OCI-LY1 (cell line): ENCODE measurements at regions not wholly inside any gene's neighbourhood (a gene's known extent, or its start where the extent isn't known, plus 50 kb on each side); places are given as distances from the start of the nearest gene placed in this dataset.

Experiments
- CTCF ChIP-seq: fragments of 200-600 bp; sonication (generic), shearing (Covaris generic); IDR thresholded peaks from 2 replicates; pipeline ENCODE4 v1.5.1; 2017; ENCODE audit warnings: mild to moderate bottlenecking, antibody characterized with exemption, low read length, moderate library complexity, mixed read lengths
- EZH2 ChIP-seq: fragments of 200-600 bp; sonication (generic), shearing (Covaris generic); IDR thresholded peaks from 2 replicates; pipeline ENCODE4 v1.8.0; 2017; ENCODE audit warnings: borderline replicate concordance, mixed run types, mild to moderate bottlenecking, antibody characterized with exemption, low read length, moderate library complexity, mixed read lengths

GRCh38 chr4:84441758-84442377, 57.2 kb downstream of the NKX6-1 start:
- TF ChIP-seq CTCF (no peak), EZH2 (no peak)
